NCI-H187 (cell line): ENCODE measurements at regions not wholly inside any gene's neighbourhood (a gene's known extent, or its start where the extent isn't known, plus 50 kb on each side); places are given as distances from the start of the nearest gene placed in this dataset.
"Not testable (repeated sequence)": the region's sequence is repeated elsewhere in the genome, so short reads cannot be mapped to it uniquely, and the experiment has no call there.

ENCODE experiments used
- DNase-seq, 2 experiments: peaks; one replicate each; lab custom pipeline; 2025; lab: John Stamatoyannopoulos, UW

DNA sequence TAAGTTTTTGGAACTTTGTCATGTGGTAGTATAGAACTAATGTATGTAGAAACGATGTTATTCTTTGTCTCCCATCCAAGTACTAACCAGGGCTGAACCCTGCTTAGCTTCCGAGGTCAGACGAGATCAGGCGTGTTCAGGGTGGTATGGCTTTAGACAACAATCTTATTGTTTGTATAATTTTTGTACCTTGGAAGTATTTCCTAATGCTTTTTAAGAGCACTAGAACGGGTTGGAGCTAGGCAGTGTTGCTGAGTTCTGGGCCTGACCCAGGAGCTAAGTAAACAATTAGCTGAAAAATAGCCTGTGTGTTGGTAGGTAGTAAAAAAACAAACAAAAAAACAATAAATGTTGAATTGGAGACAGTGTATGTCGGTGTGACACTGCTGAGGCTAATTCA is 244.3 kb downstream of the EMP1 start:
- no peak for DNase-seq

DNA sequence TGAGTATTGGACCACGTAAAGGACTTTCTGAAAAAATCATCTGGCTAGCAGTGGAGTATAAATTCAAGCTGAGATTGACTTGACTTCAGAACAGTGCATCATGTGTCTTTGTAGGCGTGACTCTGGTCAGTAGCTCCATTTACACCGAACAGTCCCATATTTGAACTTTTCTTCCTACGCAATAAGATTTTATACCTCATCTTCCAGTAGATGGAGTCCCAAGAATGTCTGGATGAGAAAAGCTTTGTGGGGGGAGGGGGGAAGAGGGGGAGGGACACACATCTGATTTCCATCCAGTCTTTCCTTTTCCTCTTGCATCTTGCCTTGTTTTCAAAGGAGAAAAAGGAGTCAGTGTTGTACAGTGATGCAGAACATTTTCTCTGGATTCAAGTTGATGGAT is 241.0 kb downstream of the EMP1 start:
- no peak for DNase-seq

GRCh38 chr12:13436696-13437391 is 240.3 kb downstream of the EMP1 start:
- no peak for DNase-seq

- no peak for DNase-seq
Measured at GRCh38 chr12:13436182-13436581, 239.7 kb downstream of the EMP1 start.

DNA sequence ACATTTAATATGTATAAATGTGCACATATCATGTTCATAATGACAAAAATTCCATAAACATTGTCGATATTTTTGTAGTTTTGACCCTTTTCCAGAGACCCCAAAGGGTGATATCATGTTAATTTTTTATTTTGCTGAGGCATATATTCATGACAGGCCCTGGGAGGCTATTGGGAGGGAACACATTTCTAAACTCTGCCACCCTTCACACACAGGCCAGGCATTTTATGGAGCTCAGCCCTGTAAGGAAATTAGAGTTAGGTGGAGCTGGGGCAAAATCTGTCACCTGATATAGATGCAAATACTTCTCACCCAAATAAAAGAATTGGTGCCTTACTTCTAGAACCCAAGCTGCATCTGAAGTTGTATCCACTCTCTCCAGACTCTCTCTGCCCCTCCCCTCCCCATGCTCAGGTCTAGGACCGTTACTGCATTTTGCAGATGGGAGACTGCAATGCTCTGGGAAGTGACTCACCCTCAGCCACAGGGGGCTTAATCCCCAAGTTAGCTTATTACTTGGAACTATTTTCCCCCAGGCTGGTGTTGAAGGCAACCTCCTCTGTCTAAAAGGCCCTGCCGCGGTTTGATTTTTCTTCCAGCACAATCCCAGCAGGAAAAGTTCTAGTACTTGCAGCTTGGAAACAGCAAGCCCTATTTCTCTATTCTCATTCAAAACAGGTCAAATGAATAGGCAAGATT is 238.9 kb downstream of the EMP1 start:
- DNase-seq = no peak

DNA sequence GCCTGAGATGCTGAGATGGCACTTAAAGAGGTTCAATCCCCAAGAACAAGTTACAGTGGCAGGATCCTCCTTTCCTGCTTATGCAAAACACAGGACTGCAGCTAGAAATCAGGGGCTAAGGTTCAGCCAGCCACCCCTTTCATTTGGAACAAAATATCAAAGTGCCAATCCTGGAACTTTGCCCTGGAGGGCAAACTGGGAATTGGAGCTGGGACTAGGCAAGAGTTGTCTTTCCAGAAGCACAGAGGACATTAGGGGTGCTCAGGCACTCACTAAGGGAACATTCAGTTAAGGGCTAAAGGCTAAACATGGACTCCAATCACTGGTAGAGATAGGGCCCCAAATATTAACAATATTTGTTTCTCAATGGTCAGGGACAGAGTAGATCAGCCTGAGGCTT is 237.2 kb downstream of the EMP1 start:
- DNase-seq = no peak

DNA sequence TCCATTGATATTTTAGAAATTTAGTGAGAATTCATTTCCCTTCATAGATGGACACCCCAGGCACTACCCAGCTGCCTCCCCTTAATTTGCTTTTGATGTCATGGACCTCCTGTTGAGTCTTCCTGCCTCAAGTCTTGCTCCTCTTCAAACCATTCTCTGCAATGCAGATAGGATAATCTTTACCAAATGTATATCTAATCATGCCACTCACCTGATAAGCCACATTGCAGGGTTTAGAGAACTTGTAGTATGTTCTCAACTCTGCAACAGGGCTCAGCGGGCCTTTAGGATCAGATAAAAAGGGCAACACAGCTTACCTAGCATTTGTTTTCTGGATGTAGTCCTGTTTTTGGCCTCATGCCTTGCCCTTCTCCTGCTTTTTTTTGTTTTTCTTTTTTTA is 234.5 kb downstream of the EMP1 start:
- no peak for DNase-seq

DNA sequence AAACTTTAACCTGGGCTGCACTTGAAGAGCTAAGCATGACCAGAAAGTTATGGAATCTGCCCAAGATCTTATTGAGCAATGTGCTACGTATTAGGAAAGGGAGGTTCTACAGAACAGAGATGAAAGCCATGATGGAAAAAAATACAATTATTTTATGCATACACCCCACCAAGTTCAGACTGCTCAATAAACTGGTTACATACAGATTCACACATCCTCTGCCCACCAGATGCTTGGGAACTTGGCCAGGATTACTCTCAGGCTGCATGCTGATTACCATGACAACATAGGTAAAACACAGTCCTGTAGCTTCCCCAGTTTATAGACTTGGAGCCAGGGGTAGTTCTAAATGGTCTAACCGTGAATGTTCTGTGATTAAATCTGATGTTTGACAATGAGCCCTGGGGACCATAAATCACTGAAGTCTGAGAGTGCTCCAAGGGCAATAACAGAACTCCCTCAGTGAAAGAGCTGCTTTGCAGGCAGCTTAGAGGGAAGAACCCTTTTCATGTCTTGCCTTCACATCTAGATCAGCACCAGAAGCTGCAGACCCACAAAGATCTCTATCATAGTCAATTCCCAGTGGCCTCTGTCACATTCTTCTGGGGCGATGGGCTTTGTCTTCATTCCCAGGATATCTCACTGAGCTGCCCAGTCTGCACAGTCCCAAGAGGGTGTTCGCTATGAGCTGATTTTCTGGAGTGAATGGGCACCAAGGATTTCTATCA is 232.2 kb downstream of the EMP1 start:
- peak; percentile 19 to 20 for DNase-seq

GRCh38 chr12:13425766-13426165 is 229.2 kb downstream of the EMP1 start:
- DNase-seq = no peak

- no peak for DNase-seq
Measured at GRCh38 chr12:13422291-13422690, 225.8 kb downstream of the EMP1 start.

DNA sequence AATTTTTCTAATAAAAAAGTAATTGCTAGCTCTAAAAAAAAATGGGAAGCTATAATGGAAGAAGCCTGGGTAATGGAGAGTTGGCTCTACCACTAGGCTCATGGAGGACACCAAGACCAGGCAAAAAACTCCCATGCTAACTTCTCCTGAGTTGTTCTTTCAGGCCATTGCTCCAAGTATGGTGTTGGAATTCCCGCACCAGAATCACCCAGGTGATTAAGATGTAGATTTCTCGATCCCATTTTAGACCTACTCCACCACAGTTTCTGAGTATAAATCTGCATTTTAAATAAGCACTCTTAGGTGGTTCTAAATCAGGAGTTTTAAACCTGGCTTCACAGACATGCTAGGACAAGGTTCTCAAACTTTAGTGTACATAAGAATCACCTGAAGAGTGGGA is 221.0 kb downstream of the EMP1 start:
- DNase-seq = no peak

DNA sequence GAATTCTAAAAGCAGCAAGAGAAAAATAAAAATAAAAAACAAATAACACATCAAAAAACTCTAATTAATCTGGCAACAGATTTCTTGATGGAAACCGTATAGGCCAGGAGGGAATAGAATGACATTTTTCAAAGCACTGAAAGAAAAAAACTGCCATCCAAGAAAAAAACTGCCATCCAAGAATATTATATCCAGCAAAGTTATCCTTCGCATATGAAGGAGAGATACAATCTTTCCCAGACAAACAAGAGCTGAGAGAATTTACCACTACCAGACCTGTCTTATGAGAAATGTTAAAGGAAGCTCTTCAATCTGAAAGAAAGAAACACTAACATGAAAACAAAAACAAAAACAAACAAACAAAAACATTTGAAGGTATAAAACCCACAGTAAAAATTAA is 214.8 kb downstream of the EMP1 start:
- DNase-seq = no peak

DNA sequence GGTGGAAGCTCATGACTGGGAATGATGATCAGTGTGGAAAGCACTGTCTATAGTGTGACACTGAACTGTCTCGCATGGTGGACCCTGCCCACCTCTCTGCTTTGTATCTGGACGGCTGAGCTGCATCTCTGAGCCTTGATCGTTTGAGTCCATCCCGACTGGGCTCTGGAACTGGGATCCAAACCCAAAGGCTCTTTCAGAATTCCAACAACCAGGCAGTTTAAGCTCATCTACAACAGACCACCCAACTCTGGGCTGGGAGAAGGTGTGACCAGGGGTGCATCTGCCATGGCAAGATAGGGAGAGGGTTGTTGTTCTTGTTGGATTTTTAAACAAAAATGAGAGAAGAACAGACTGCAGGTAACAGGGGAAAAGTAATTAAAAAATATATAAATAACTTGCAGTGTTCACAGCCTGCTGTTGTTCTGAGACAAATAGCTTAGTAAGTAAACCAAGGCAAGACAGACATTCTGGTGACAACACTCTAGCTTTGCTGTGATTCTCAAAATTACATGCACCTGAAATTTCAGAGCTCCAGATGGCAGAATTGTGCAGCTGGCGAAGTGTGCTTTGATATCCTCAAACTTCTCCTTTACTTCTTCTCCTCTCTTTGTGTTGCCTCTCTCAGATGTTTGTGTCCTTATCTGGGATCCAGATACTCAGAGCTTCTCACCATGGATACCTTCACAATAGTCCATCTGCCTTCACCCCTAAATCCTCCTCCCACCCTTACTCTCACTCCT is 209.6 kb downstream of the EMP1 start:
- DNase-seq = no peak

- DNase-seq = no peak
Measured at GRCh38 chr12:13404631-13405473, 208.3 kb downstream of the EMP1 start.

DNA sequence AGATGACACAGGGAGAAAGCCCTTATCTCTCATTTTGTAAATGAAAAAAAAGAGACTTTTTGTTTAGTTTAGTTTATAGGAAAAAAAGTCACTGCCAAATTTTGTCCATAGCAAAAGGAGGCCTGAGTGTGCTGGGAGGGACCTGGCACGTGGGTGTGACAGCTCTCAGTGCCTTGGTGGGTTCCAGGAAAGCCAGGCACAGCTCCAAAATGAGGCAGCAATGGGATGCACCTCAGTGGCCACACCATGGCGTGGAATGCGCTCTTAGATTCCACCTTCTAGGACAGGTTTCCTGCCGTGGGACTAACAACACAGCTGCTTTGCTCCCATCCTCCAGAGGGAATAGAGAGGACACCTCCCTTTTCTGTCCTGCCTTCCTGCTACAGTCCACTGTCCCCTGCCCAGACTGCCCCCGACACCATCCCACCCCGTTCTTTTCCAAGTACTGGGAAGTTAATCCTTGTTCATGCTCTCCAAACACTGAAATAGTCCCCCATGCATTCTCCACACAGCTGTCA is 207.6 kb downstream of the EMP1 start:
- no peak for DNase-seq

DNA sequence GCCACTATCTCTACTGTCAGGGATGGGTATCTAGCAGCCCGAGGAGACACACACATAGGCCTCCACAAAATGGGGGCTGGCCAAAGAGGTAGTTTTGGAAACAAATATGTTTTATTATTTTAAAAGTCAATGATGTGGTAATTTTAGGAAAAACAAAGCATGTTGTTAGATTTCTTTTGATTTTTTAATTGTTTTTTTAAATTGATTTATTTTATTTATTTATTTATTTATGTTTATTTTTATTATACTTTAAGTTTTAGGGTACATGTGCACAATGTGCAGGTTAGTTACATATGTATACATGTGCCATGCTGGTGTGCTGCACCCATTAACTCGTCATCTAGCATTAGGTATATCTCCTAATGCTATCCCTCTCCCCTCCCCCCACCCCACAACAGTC is 194.8 kb downstream of the EMP1 start:
- DNase-seq = not testable (repeated sequence)

DNA sequence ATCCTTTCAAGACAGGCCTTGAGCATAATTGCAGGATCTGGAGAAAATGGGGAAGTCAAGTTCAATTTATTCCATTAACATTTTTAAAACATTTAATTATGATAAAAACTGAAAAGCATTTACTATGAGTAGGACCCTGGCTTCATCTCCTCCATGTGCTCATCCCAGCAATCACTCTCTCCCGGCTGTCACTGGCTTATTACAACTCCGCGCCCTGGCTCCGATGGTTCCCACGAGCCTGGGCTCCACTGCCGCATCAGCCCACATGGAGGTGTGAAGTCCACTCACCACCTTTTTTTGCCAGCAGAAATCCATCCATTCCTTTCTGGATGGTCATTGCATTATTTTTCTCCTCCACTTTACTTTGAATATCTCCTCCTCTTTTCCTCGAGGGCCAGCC is 194.4 kb downstream of the EMP1 start:
- no peak for DNase-seq

GRCh38 chr12:13390381-13390861 is 193.9 kb downstream of the EMP1 start:
- peak; percentile 18 to 59 for DNase-seq

DNA sequence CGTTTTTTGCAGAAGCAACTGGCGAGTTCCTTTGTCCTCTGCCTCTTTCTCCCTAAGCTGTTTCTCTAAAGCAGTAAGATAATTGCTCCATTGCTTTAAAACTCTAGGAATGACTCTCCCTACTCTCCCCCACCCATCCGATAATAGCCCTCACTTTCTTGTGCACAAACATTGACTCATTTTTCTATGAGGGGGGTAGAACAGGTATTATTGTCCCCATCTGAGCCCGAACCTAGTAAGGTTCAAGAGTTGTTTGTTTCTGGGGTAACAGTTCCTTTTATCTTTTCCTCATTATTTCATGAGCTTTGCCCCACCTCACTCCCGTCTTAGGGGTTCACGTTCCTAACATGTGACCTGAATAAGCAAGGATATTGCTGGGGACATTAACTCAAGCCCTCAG is 190.6 kb downstream of the EMP1 start:
- no peak for DNase-seq

DNA sequence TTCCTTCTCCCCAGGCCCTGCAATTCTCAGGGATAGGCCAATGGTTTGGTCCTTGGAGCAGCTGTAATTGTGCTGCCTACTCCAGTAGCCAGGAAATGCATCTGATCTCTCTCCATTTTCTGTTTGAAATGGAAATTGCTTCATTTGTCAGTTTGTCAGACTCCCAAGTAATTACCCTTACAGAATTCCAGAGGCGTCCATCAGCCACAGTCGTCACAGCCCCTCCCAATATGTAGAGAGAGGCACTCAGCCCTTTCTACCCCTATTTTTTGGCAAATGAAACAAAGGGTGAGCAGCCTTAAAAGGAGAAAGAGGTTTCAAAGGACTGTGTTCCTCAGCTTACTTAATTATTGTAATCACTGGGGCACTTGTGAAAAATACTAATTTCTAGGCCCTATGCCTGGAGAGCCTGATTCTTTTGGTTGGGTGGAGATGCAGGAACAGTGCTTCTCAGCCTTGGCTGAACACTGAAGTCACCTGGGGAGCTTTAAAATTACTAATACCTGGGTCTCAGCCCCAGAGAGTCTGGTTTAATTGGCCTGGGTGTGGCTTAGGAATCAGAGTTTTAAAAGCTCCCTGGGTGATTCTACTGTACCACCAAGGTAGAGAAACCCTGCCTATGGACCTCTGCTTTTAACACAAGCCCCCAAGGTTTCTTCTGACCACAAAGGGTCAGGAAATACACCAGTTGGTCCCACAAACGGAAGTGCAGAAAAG is 190.0 kb downstream of the EMP1 start:
- DNase-seq = no peak

- DNase-seq = no peak
Measured at GRCh38 chr12:13383379-13383778, 186.9 kb downstream of the EMP1 start.
